Spleen (tissue), 11 donors: ENCODE measurements at regions not wholly inside any gene's neighbourhood (a gene's known extent, or its start where the extent isn't known, plus 50 kb on each side); places are given as distances from the start of the nearest gene placed in this dataset.

Experiments
- DNase-seq: peaks from one replicate; pipeline ENCODE4 v3.0.0-alpha.2; 2020
- H3K27ac ChIP-seq, 8 donors: fragments of 200-600 bp; sonication (generic) in 7 of 8; 1 replicate in 4 of 8; 2 replicates in 4 of 8; pipeline versions ENCODE4 v1.5.0 to v1.8.0; 2016 to 2021; ENCODE audit warnings: inconsistent platforms in 4 of 8, mild to moderate bottlenecking in 4 of 8, moderate library complexity in 1 of 8
- H3K27me3 ChIP-seq, 7 donors: fragments of 200-600 bp; sonication (generic) in 6 of 7; replicated peaks in 1 of 7; 1 replicate in 4 of 7; 2 replicates in 3 of 7; pipeline versions ENCODE4 v1.5.0 to v1.8.0; 2016 to 2021; ENCODE audit warnings: inconsistent platforms in 3 of 7, mild to moderate bottlenecking in 1 of 7
- H3K36me3 ChIP-seq, 6 donors: fragments of 200-600 bp; sonication (generic) in 5 of 6; 1 replicate in 4 of 6; 2 replicates in 2 of 6; pipeline versions ENCODE4 v1.5.0 to v1.8.0; 2016 to 2021; ENCODE audit warnings: inconsistent platforms in 2 of 6
- H3K4me1 ChIP-seq, 6 donors: fragments of 200-600 bp; sonication (generic) in 5 of 6; 1 replicate in 3 of 6; 2 replicates in 3 of 6; pipeline versions ENCODE4 v1.5.0 to v1.8.0; 2016 to 2021; ENCODE audit warnings: inconsistent platforms in 3 of 6
- H3K4me3 ChIP-seq, 8 donors: fragments of 200-600 bp; sonication (generic) in 7 of 8; 1 replicate in 4 of 8; 2 replicates in 4 of 8; pipeline versions ENCODE4 v1.5.0 to v1.8.0; 2016 to 2021; ENCODE audit warnings: inconsistent platforms in 4 of 8, mild to moderate bottlenecking in 4 of 8, moderate library complexity in 2 of 8
- H3K9me3 ChIP-seq, 8 donors: fragments of 200-600 bp; sonication (generic) in 7 of 8; 1 replicate in 4 of 8; 2 replicates in 4 of 8; pipeline versions ENCODE4 v1.5.0 to v1.8.0; 2016 to 2021; ENCODE audit warnings: inconsistent platforms in 4 of 8
- CTCF ChIP-seq, 11 experiments: fragments of 200-600 bp in 7 of 11; fragments of 450-650 bp in 4 of 11; sonication (generic) in 4 of 11; IDR thresholded peaks in 8 of 11; conservative IDR thresholded peaks in 3 of 11; 1 replicate in 7 of 11; 2 replicates in 4 of 11; pipeline versions ENCODE4 v1.4.0 to v1.8.0; 2016 to 2021; ENCODE audit warnings: antibody characterized with exemption in 11 of 11, inconsistent platforms in 4 of 11, mild to moderate bottlenecking in 1 of 11
- POLR2A ChIP-seq, 3 donors: fragments of 450-650 bp; IDR thresholded peaks; one replicate each; pipeline ENCODE4 v1.5.1; 2017; ENCODE audit warnings: antibody characterized with exemption in 3 of 3, mild to moderate bottlenecking in 1 of 3
- POLR2AphosphoS5 ChIP-seq, 3 donors: sonication (generic); formaldehyde crosslinking; IDR thresholded peaks; one replicate each; pipeline ENCODE4 v1.5.1; 2017; ENCODE audit warnings: antibody characterized with exemption in 3 of 3
- WGBS, 5 donors: extraction: QIAGEN DNeasy Blood & Tissue Kit in 3 of 5; methylation state at CpG; one replicate each; pipeline versions ENCODE4 v1.1.5 to v1.1.7; 2013 to 2018; 5-methylcytosine and 5-hydroxymethylcytosine counted together
- intact Hi-C: fragments of 100-400 bp; cut with DNase I; formaldehyde crosslinking; loops from one replicate; pipeline ENCODE4 v1.15.0; 2023; ENCODE audit warnings: low total_unique reads
- donor health status: healthy with polysubstance abuse.
- donor health status: DM: no; HTN: no; CAD: no; lungs with moderate emphysema.
- donor health status: DM: no; HTN: no; CAD: no.
- donor health status: Bipolar disorder and iron deficiency.
- donor health status: healthy.
- donor health status: DM: no; HTN: no; CAD: no.
- donor health status: DM: yes; HTN: yes; CAD: no.

GRCh38 chr2:21429747-21430146 is 306.0 kb downstream of the TDRD15 start:
- no peaks in the 10 kb centered on the region for H3K36me3 ChIP-seq
- DNase-seq, result no peak
- TF ChIP-seq POLR2AphosphoS5 (IDR thresholded peaks at IDR 0.05) (no peak), CTCF (IDR thresholded peaks at IDR 0.05 in 8 of 11, conservative IDR thresholded peaks at IDR 0.05 in 3 of 11) (no peak), POLR2A (IDR thresholded peaks at IDR 0.05) (no peak)
- intact Hi-C loops, result no loop called here
- H3K27ac ChIP-seq, result no peak overlapping the region
- no peaks in the 10 kb centered on the region for H3K4me1 ChIP-seq
- H3K9me3 ChIP-seq, result peaks cover 0 to 17% (median 3%) of the 10 kb centered on the region in 8 donors
- H3K4me3 ChIP-seq, result no peak overlapping the region
- WGBS, 5 donors, result 93 to 100% (median 93%) methylated on average over 1 of the region's 1 CpG
- no peaks in the 10 kb centered on the region for H3K27me3 ChIP-seq

- no peaks in the 10 kb centered on the region for H3K4me1 ChIP-seq
- WGBS, 5 donors, result 84 to 92% (median 87%) methylated on average over 5 of the region's 5 CpGs
- no peaks in the 10 kb centered on the region for H3K27me3 ChIP-seq
- DNase-seq, result no peak
- no peak overlapping the region for H3K4me3 ChIP-seq
- TF ChIP-seq CTCF (IDR thresholded peaks at IDR 0.05 in 8 of 11, conservative IDR thresholded peaks at IDR 0.05 in 3 of 11) (no peak), POLR2AphosphoS5 (IDR thresholded peaks at IDR 0.05) (no peak), POLR2A (IDR thresholded peaks at IDR 0.05) (no peak)
- H3K27ac ChIP-seq, result no peak overlapping the region
- no peaks in the 10 kb centered on the region for H3K36me3 ChIP-seq
- intact Hi-C loops, result no loop called here
- peaks cover 0 to 23% (median 4%) of the 10 kb centered on the region in 8 donors for H3K9me3 ChIP-seq
These were observed 307.3 kb downstream of the TDRD15 start for GRCh38 chr2:21431078-21431477.

- H3K36me3 ChIP-seq, result no peaks in the 10 kb centered on the region
- DNase-seq, result no peak
- intact Hi-C loops, result no loop called here
- H3K27ac ChIP-seq, result peak overlapping the region in 7 of 8 donors; percentile 19 to 61 (median 44)
- TF ChIP-seq POLR2AphosphoS5 (IDR thresholded peaks at IDR 0.05), result peak in 1 of 3 donors; percentile 56
- TF ChIP-seq POLR2A (IDR thresholded peaks at IDR 0.05), result no peak
- H3K27me3 ChIP-seq, result no peaks in the 10 kb centered on the region
- peaks cover 0 to 14% (median 3%) of the 10 kb centered on the region in 8 donors for H3K9me3 ChIP-seq
- no peaks in the 10 kb centered on the region for H3K4me1 ChIP-seq
- WGBS, 5 donors, result 75 to 83% (median 80%) methylated on average over 3 of the region's 3 CpGs
- no peak overlapping the region for H3K4me3 ChIP-seq
These were observed 315.2 kb downstream of the TDRD15 start for GRCh38 chr2:21438949-21439348.

- H3K27me3 ChIP-seq, result no peaks in the 10 kb centered on the region
- DNase-seq, result no peak
- H3K36me3 ChIP-seq, result no peaks in the 10 kb centered on the region
- TF ChIP-seq CTCF (IDR thresholded peaks at IDR 0.05 in 8 of 11, conservative IDR thresholded peaks at IDR 0.05 in 3 of 11) (no peak), POLR2AphosphoS5 (IDR thresholded peaks at IDR 0.05) (no peak), POLR2A (IDR thresholded peaks at IDR 0.05) (no peak)
- 92 to 94% (median 93%) methylated on average over 7 of the region's 7 CpGs for WGBS, 5 donors
- no peaks in the 10 kb centered on the region for H3K9me3 ChIP-seq
- H3K4me1 ChIP-seq, result no peaks in the 10 kb centered on the region
- intact Hi-C loops, result no loop called here
- H3K4me3 ChIP-seq, result no peak overlapping the region
- no peak overlapping the region for H3K27ac ChIP-seq
These were observed 317.7 kb downstream of the TDRD15 start for GRCh38 chr2:21441442-21441841.
